Muscle of leg (tissue), 3 donors: ENCODE measurements at regions not wholly inside any gene's neighbourhood (a gene's known extent, or its start where the extent isn't known, plus 50 kb on each side); places are given as distances from the start of the nearest gene placed in this dataset.
"Not testable (repeated sequence)": the region's sequence is repeated elsewhere in the genome, so short reads cannot be mapped to it uniquely, and the experiment has no call there.

ENCODE experiments used
- DNase-seq: peaks from one replicate; pipeline ENCODE4 v3.0.0; 2013
- H3K27ac ChIP-seq: one replicate; pipeline ENCODE4 v1.5.1; 2013; ENCODE audit warnings: mild to moderate bottlenecking, low read length, control low read depth
- H3K27me3 ChIP-seq: one replicate; pipeline ENCODE4 v1.6.1; 2013; ENCODE audit warnings: low read length; ENCODE audit not compliant: control insufficient read depth, insufficient read depth
- H3K36me3 ChIP-seq: one replicate; pipeline ENCODE4 v1.6.1; 2013; ENCODE audit warnings: low read length; ENCODE audit not compliant: control insufficient read depth, insufficient read depth
- H3K4me1 ChIP-seq: one replicate; pipeline ENCODE4 v1.6.1; 2013; ENCODE audit warnings: low read length; ENCODE audit not compliant: control insufficient read depth, insufficient read depth
- H3K4me3 ChIP-seq: one replicate; pipeline ENCODE4 v1.5.1; 2013; ENCODE audit warnings: low read length, control low read depth
- H3K9me3 ChIP-seq: replicated peaks from 2 replicates; pipeline ENCODE4 v1.6.1; 2013; ENCODE audit warnings: low read depth, low read length; ENCODE audit not compliant: control insufficient read depth
- WGBS: methylation state at CpG from one replicate; pipeline ENCODE4 v1.1.5; 2013; ENCODE audit warnings: missing lambda C conversion rate; ENCODE audit not compliant: insufficient coverage; 5-methylcytosine and 5-hydroxymethylcytosine counted together

DNA sequence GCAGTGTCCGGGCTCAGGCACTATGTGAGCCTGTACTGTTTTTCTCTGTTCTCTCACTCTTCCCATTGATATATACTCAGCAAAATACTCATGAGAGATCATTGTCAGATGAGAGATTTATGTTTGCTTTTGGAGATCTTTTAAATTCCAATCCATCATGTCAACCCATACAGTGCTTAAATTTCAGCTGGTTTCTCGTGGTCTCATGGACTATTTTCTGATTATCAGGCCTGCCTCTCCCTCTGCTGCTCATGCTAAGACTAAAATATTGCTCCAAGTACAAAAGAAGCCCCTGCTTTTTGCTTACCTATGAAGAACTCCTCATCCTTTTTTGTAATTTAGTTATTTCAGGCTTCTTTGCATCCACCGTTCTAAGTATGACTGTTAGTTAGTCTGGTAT lies 547.2 kb downstream of the KCNJ2 start:
- DNase-seq, result no peak
- no peaks in the 10 kb centered on the region for H3K9me3 ChIP-seq
- WGBS, result 43% methylated on average over 1 of the region's 3 CpGs
- H3K27ac ChIP-seq, result no peak overlapping the region
- H3K4me1 ChIP-seq, result no peaks in the 10 kb centered on the region
- H3K36me3 ChIP-seq, result no peaks in the 10 kb centered on the region
- H3K27me3 ChIP-seq, result no peaks in the 10 kb centered on the region
- no peak overlapping the region for H3K4me3 ChIP-seq

DNA sequence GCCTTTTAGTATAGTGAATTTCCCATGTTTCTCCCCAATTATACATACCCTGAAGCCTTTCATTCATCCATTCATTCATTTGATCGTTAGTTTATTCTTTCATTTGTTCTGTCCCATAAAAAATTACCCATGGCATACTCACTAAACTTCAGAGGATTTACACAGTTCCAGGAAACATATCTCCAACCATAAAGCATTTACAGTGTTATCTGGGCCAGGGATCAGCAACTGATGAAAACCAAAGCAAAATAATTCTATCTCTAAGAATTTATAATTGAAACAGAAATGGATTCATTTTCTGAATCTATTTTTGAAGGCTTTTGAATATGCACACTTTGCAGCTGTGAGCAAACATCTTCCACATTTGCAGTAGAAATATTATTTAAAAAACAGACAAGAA lies 547.7 kb downstream of the KCNJ2 start:
- WGBS, result 100% methylated on average over 1 of the region's 1 CpG
- Histone ChIP-seq H3K27me3 (no peaks in the 10 kb centered on the region), H3K4me3 (no peak overlapping the region), H3K36me3 (no peaks in the 10 kb centered on the region), H3K27ac (no peak overlapping the region), H3K9me3 (no peaks in the 10 kb centered on the region), H3K4me1 (no peaks in the 10 kb centered on the region)
- DNase-seq, result no peak

DNA sequence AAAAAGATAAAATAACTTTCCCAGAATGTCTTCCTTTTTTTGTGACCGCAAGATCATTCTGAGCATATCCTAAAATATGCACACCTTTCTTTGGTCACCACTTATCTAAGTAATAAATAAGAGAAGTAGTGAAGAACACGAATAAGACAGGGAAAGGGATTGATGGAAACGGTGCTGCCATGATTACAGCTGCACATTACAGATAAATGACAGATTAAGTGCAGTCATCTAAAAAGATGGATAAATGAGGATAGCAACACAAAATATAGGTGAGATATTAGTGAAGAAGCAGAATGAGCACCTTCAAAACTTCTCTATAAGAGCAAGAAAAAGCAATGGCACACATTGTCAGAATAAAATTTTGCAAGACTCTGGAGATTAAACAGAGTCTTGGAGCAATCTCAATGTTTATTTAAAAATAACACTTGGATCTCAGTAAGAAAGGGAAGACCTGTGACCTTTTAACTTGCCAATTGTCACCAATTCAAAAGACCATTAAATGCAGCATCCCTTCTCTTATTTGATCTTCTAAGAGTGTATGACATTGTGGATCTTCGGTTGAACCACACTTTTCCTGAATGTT lies 567.1 kb downstream of the KCNJ2 start:
- Histone ChIP-seq H3K9me3 (no peaks in the 10 kb centered on the region), H3K4me1 (no peaks in the 10 kb centered on the region), H3K27me3 (no peaks in the 10 kb centered on the region), H3K4me3 (no peak overlapping the region), H3K36me3 (no peaks in the 10 kb centered on the region), H3K27ac (no peak overlapping the region)
- no peak for DNase-seq
- WGBS, result no CpG with 5 or more reads among the region's 4 CpGs

DNA sequence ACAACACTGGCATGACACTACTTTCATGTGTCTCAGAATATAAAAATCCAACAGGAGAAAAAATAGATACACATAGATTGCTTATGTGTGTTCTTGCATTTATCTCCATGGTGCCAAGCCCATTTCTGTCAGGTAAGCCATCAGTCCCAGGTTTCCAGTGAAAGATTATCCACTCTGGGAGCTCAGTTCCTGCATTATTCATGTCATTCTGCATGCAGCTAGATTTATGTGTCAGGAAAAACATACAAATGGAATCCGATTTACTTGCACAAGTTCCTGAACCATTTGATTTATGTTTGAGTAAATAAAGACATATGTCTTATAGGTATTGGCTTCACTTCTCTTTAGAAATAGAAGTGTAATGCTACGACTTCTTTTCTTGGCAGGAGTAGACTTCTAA lies 569.7 kb downstream of the KCNJ2 start:
- Histone ChIP-seq H3K4me3 (no peak overlapping the region), H3K4me1 (no peaks in the 10 kb centered on the region), H3K27me3 (no peaks in the 10 kb centered on the region), H3K27ac (no peak overlapping the region), H3K9me3 (no peaks in the 10 kb centered on the region), H3K36me3 (no peaks in the 10 kb centered on the region)
- no CpG with 5 or more reads among the region's 2 CpGs for WGBS
- DNase-seq, result no peak

DNA sequence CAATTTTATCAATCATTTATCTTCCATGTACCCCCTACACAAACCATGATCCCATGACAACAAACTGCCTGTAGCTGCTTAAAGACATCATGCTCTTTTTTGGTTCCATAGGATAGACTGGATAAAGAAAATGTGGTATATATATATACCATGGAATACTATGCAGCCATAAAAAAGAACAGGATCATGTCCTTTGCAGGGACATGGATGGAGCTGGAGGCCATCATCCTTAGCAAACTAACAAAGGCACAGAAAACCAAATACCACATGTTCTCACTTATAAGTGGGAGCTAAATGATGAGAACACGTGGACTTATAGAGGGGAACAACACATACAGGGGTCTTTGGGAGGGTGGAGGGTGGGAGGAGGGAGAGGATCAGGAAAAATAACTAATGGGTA lies 577.2 kb downstream of the KCNJ2 start:
- not testable (repeated sequence) for H3K27ac ChIP-seq, H3K9me3 ChIP-seq, H3K4me1 ChIP-seq, H3K36me3 ChIP-seq, DNase-seq, H3K27me3 ChIP-seq, H3K4me3 ChIP-seq
- WGBS, result no CpG with 5 or more reads among the region's 1 CpG

DNA sequence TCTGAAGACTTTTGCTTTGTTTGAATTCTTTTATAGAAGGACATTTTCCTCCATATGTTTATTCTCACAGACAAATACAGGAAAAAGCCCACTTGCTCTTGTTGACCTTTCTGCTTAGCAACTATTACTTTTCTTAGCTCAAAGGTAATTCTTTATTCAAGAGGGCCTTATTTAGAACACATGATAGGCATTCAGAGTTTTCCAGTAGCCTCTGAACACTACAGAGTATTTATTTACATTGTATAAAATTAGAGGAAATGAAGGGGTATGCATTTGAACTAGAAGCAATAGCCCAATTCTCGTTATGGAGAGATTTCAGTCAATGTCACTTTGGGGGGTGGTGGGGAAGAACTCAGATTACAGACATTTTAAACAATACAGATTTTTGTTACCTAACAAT lies 581.7 kb downstream of the KCNJ2 start:
- no CpG with 5 or more reads among the region's 1 CpG for WGBS
- no peak for DNase-seq
- no peak overlapping the region for H3K4me3 ChIP-seq
- H3K9me3 ChIP-seq, result no peaks in the 10 kb centered on the region
- no peaks in the 10 kb centered on the region for H3K4me1 ChIP-seq
- no peaks in the 10 kb centered on the region for H3K36me3 ChIP-seq
- H3K27ac ChIP-seq, result no peak overlapping the region
- H3K27me3 ChIP-seq, result no peaks in the 10 kb centered on the region

DNA sequence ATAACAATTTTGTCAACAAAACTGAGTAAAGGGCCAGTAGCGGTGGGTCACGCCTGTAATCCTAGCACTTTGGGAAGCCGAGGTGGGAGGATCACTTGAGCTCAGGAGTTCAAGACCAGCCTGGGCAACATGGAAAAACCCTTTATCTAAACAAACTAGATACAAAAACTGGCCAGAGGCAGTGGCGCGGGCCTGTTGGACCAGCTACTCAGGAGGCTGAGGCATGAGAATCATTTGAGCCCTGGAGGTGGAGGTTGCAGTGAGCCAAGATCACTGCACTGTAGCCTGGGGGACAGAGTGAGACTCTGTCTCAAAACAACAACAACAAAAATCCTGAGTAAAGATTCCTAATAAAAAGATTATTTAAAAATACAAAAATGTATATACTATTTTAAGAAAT lies 583.1 kb downstream of the KCNJ2 start:
- WGBS, result no CpG with 5 or more reads among the region's 5 CpGs
- H3K27me3 ChIP-seq, H3K4me3 ChIP-seq, H3K36me3 ChIP-seq, H3K9me3 ChIP-seq, DNase-seq, H3K27ac ChIP-seq, H3K4me1 ChIP-seq: not testable (repeated sequence)

DNA sequence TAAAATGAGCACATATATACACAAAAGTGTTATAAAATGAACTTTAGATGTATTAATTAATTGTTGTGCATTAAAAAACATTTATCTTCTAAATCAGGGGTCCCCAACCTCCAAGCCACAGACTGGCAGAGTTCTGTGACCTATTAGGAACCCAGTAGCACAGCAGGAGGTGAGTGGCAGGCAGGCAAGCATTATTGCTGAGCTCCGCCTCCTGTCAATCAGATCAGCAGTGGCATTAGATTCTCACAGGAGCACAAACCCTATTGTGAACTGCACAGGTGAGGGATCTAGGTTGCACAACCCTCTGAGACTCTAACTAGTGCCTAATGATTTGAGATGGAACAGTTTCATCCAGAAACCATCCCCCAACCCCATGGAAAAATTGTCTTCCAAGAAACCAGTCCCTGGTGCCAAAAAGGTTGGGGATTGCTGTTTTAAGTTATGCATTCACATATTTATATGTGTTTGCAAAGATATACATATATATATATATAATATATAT lies 583.7 kb downstream of the KCNJ2 start:
- Histone ChIP-seq H3K36me3 (no peaks in the 10 kb centered on the region), H3K4me3 (no peak overlapping the region), H3K27ac (no peak overlapping the region), H3K9me3 (no peaks in the 10 kb centered on the region), H3K4me1 (no peaks in the 10 kb centered on the region), H3K27me3 (no peaks in the 10 kb centered on the region)
- no peak for DNase-seq
- no CpG with 5 or more reads among the region's 1 CpG for WGBS

DNA sequence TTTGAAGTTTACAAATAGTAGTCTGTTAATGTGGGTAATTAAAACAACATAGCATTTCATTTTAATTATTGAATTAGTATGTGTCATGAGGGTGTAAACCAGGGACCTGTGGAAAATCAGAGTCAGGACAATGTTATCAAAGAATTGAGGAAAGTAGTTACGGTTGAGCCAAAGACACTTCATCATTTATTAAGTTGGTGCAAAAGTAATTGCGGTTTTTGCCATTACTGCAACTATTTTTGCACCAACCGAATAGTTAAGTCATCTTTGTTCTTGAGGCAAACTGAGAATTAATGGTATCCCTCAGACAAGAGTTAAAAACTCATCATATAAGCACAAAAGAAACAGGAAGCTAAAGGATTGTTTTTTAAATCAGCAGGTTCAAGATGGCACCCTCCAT lies 593.7 kb downstream of the KCNJ2 start:
- no CpG with 5 or more reads among the region's 3 CpGs for WGBS
- no peak overlapping the region for H3K4me3 ChIP-seq
- no peaks in the 10 kb centered on the region for H3K36me3 ChIP-seq
- H3K9me3 ChIP-seq, result no peaks in the 10 kb centered on the region
- no peak for DNase-seq
- no peak overlapping the region for H3K27ac ChIP-seq
- H3K27me3 ChIP-seq, result no peaks in the 10 kb centered on the region
- H3K4me1 ChIP-seq, result no peaks in the 10 kb centered on the region

DNA sequence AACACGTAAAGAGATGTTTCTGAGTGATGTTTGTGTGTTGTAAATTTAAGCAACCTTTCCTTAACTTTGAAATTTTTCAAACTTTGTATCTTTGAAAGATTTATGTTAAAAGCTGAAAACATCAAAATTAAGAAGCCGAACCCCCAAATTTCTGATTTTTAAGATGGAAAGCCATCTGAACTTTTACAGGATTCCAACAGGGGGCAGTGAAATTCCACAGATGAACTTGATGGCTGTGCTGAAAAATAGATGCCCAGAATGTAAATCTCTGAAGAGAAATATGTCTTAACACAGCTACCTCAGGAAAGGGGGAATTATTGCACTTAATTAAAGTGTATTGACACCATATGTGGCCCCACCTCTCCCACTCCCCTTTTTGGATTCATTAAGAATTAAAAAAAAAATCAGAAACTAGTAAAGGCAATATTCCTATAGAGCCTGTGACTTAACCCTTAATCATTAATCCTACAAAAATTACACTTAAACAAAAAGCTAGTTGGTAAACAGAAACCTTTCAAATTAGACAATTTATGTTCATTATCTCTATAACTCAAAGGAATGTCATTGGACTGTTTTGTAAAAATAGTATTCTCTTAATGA lies 597.9 kb downstream of the KCNJ2 start:
- 40% methylated on average over 1 of the region's 2 CpGs for WGBS
- Histone ChIP-seq H3K9me3 (no peaks in the 10 kb centered on the region), H3K27me3 (no peaks in the 10 kb centered on the region), H3K27ac (no peak overlapping the region), H3K36me3 (no peaks in the 10 kb centered on the region), H3K4me1 (peaks cover 7% of the 10 kb centered on the region), H3K4me3 (no peak overlapping the region)
- DNase-seq, result peak; percentile 49

DNA sequence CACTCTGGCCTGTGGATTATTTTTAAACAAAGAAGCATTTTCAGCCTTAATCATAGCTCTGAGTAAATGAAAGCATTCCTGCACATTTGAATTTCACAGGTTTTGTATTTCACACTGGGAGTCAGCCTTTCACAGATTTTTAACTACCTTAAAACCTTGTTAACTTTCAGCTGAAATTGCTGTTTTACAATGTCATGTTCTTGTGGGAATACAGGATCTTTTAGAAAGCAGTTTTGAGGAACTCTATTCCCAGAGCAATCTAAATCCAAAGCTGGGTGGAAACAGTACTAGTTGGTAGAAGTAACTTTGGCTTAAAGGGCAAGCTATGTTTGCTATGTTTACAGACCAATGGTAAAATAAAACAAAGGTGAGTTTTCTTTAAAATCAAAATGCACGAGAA lies 600.6 kb downstream of the KCNJ2 start:
- no peaks in the 10 kb centered on the region for H3K36me3 ChIP-seq
- no peaks in the 10 kb centered on the region for H3K27me3 ChIP-seq
- whole genome bisulfite sequencing, result 80% methylated on average over 1 of the region's 1 CpG
- peaks cover 8% of the 10 kb centered on the region for H3K4me1 ChIP-seq
- H3K4me3 ChIP-seq, result no peak overlapping the region
- no peaks in the 10 kb centered on the region for H3K9me3 ChIP-seq
- no peak overlapping the region for H3K27ac ChIP-seq
- DNase-seq, result no peak
